ENCODE measurements at regions not wholly inside any gene's neighbourhood (a gene's known extent, or its start where the extent isn't known, plus 50 kb on each side); places are given as distances from the start of the nearest gene placed in this dataset.

- Mint-ChIP-seq H3K4me3 (no peak overlapping the region), H3K27me3 (ENCODE audit: low read depth) (no peaks in the 10 kb centered on the region), H3K4me1 (no peaks in the 10 kb centered on the region), H3K27ac (ENCODE audit: unreplicated experiment) (no peak overlapping the region), H3K9me3 (no peaks in the 10 kb centered on the region), H3K36me3 (ENCODE audit: low read depth) (no peaks in the 10 kb centered on the region)
- DNase-seq (ENCODE audit: low read depth, low spot score): no peak
- no peak for TF ChIP-seq CTCF (conservative IDR thresholded peaks at IDR 0.05)
Observed at GRCh38 chr12:60119327-60119726, 523.5 kb downstream of the SLC16A7 start.

- no peaks in the 10 kb centered on the region for H3K27me3 Mint-ChIP-seq (ENCODE audit: low read depth)
- no peak overlapping the region for H3K4me3 Mint-ChIP-seq
- no peak overlapping the region for H3K27ac Mint-ChIP-seq (ENCODE audit: unreplicated experiment)
- DNase-seq (ENCODE audit: low read depth, low spot score): no peak
- H3K36me3 Mint-ChIP-seq (ENCODE audit: low read depth): no peaks in the 10 kb centered on the region
- no peaks in the 10 kb centered on the region for H3K9me3 Mint-ChIP-seq
- TF ChIP-seq CTCF (conservative IDR thresholded peaks at IDR 0.05): no peak
- no peaks in the 10 kb centered on the region for H3K4me1 Mint-ChIP-seq
Observed at GRCh38 chr12:60120199-60120598, 524.4 kb downstream of the SLC16A7 start.

- Mint-ChIP-seq H3K9me3 (peaks cover 3% of the 10 kb centered on the region), H3K27me3 (ENCODE audit: low read depth) (no peaks in the 10 kb centered on the region), H3K4me3 (no peak overlapping the region), H3K27ac (ENCODE audit: unreplicated experiment) (no peak overlapping the region), H3K36me3 (ENCODE audit: low read depth) (no peaks in the 10 kb centered on the region), H3K4me1 (no peaks in the 10 kb centered on the region)
- DNase-seq (ENCODE audit: low read depth, low spot score): no peak
- no peak for TF ChIP-seq CTCF (conservative IDR thresholded peaks at IDR 0.05)
Observed at GRCh38 chr12:60123557-60123956, 527.7 kb downstream of the SLC16A7 start.

GRCh38 chr12:60137513-60137912 is 541.7 kb downstream of the SLC16A7 start:
- Mint-ChIP-seq H3K4me1 (no peaks in the 10 kb centered on the region), H3K27me3 (ENCODE audit: low read depth) (no peaks in the 10 kb centered on the region), H3K36me3 (ENCODE audit: low read depth) (no peaks in the 10 kb centered on the region), H3K27ac (ENCODE audit: unreplicated experiment) (no peak overlapping the region), H3K9me3 (no peaks in the 10 kb centered on the region), H3K4me3 (no peak overlapping the region)
- TF ChIP-seq CTCF (conservative IDR thresholded peaks at IDR 0.05): no peak
- DNase-seq (ENCODE audit: low read depth, low spot score): no peak

- Mint-ChIP-seq H3K4me3 (no peak overlapping the region), H3K36me3 (ENCODE audit: low read depth) (no peaks in the 10 kb centered on the region), H3K9me3 (no peaks in the 10 kb centered on the region), H3K27me3 (ENCODE audit: low read depth) (no peaks in the 10 kb centered on the region), H3K27ac (ENCODE audit: unreplicated experiment) (no peak overlapping the region), H3K4me1 (no peaks in the 10 kb centered on the region)
- no peak for TF ChIP-seq CTCF (conservative IDR thresholded peaks at IDR 0.05)
- DNase-seq (ENCODE audit: low read depth, low spot score): no peak
Observed at GRCh38 chr12:60138526-60138925, 542.7 kb downstream of the SLC16A7 start.

- Mint-ChIP-seq H3K4me1 (no peaks in the 10 kb centered on the region), H3K9me3 (no peaks in the 10 kb centered on the region), H3K4me3 (no peak overlapping the region), H3K27ac (ENCODE audit: unreplicated experiment) (no peak overlapping the region), H3K36me3 (ENCODE audit: low read depth) (no peaks in the 10 kb centered on the region), H3K27me3 (ENCODE audit: low read depth) (no peaks in the 10 kb centered on the region)
- DNase-seq (ENCODE audit: low read depth, low spot score): no peak
- TF ChIP-seq CTCF (conservative IDR thresholded peaks at IDR 0.05): no peak
Observed at GRCh38 chr12:60144395-60144794, 548.6 kb downstream of the SLC16A7 start.
